Loucy (cell line): ENCODE measurements at regions not wholly inside any gene's neighbourhood (a gene's known extent, or its start where the extent isn't known, plus 50 kb on each side); places are given as distances from the start of the nearest gene placed in this dataset.

ENCODE experiments used
- H2AFZ ChIP-seq: fragments of 200-600 bp; sonication (generic); 2 replicates; pipeline ENCODE4 v1.6.0; 2016; ENCODE audit warnings: antibody characterized with exemption, mild to moderate bottlenecking, low read length, moderate library complexity
- H3F3A ChIP-seq: fragments of 200-600 bp; 2 replicates; pipeline ENCODE4 v1.6.0; 2016; ENCODE audit warnings: antibody characterized with exemption, low read depth, mild to moderate bottlenecking
- H3K27me3 ChIP-seq: fragments of 200-600 bp; sonication (generic); 2 replicates; pipeline ENCODE4 v1.6.1; 2014; ENCODE audit warnings: low read length, mild to moderate bottlenecking; ENCODE audit not compliant: insufficient read depth, poor library complexity, severe bottlenecking
- H3K36me3 ChIP-seq: fragments of 200-600 bp; sonication (generic); 2 replicates; pipeline ENCODE4 v1.6.1; 2016; ENCODE audit warnings: low read length; ENCODE audit not compliant: insufficient read depth
- H3K4me1 ChIP-seq: fragments of 200-600 bp; sonication (generic); 2 replicates; pipeline ENCODE4 v1.5.1; 2014; ENCODE audit warnings: low read length, mild to moderate bottlenecking; ENCODE audit not compliant: insufficient read depth, poor library complexity, severe bottlenecking
- H3K4me2 ChIP-seq: fragments of 200-600 bp; sonication (generic); 2 replicates; pipeline ENCODE4 v1.6.0; 2014; ENCODE audit warnings: antibody characterized with exemption, low read length, low read depth, mild to moderate bottlenecking; ENCODE audit not compliant: poor library complexity, severe bottlenecking
- H3K4me3 ChIP-seq: fragments of 200-600 bp; sonication (generic); 2 replicates; pipeline ENCODE4 v1.5.1; 2014; ENCODE audit warnings: low read length, mild to moderate bottlenecking, mixed read lengths; ENCODE audit not compliant: poor library complexity, severe bottlenecking
- H3K79me2 ChIP-seq: fragments of 200-600 bp; sonication (generic); 2 replicates; pipeline ENCODE4 v1.6.1; 2014; ENCODE audit warnings: low read length; ENCODE audit not compliant: insufficient read depth
- H3K9ac ChIP-seq: fragments of 200-600 bp; sonication (generic); 2 replicates; pipeline ENCODE4 v1.6.0; 2014; ENCODE audit warnings: mild to moderate bottlenecking, low read depth, low read length, moderate library complexity; ENCODE audit not compliant: poor library complexity, severe bottlenecking
- H3K9me2 ChIP-seq: fragments of 200-600 bp; sonication (generic); replicated peaks from 2 replicates; pipeline ENCODE4 v1.6.1; 2016; ENCODE audit warnings: low read depth, low read length, mixed read lengths
- H3K9me3 ChIP-seq: fragments of 200-600 bp; sonication (generic); 2 replicates; pipeline ENCODE4 v1.6.1; 2014; ENCODE audit warnings: mild to moderate bottlenecking, antibody characterized with exemption, low read length, low read depth; ENCODE audit not compliant: insufficient read depth
- H4K20me1 ChIP-seq: fragments of 200-600 bp; sonication (generic); 2 replicates; pipeline ENCODE4 v1.6.0; 2014; ENCODE audit warnings: antibody characterized with exemption, low read length, mild to moderate bottlenecking; ENCODE audit not compliant: insufficient read depth, poor library complexity, severe bottlenecking
- EZH2phosphoT487 ChIP-seq: fragments of 200-600 bp; IDR thresholded peaks from 2 replicates; pipeline ENCODE4 v1.6.1; 2018; ENCODE audit warnings: antibody characterized with exemption, mild to moderate bottlenecking, moderate library complexity, borderline replicate concordance
- TF ChIP-seq, protein P1 (sequence below): fragments of 200-600 bp; sonication (generic); conservative IDR thresholded peaks from 2 replicates; pipeline ENCODE4 v1.5.1; 2014; ENCODE audit warnings: mild to moderate bottlenecking, antibody characterized with exemption, low read length

DNA sequence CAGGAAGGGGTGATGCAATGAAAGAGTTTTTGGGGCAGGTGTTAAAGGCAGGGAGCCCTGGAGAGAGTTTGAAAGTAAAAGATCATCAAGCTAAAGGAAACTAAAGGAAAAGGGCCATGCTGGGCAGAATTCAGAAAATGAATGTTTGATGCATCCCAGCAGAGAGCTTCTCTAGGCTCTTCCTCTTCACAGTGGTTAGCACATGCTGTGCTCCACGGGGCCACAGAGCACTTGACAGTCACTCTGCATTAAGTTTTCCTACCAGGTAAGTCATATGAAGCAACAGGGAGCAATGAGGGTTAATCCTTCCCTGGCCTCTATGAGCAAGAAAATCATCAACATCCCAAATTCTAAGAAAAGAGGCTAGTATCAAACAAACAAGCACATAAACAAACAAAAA lies 895.2 kb downstream of the TRIB2 start:
- Histone ChIP-seq H3K9me2 (no peaks in the 10 kb centered on the region), H3K27me3 (no peaks in the 10 kb centered on the region), H2AFZ (peak overlapping the region; percentile 62; the same call in 1 of the 2 replicates), H3F3A (no peaks in the 10 kb centered on the region), H3K4me3 (no peak overlapping the region), H3K4me1 (peaks cover 3% of the 10 kb centered on the region), H4K20me1 (no peaks in the 10 kb centered on the region), H3K9me3 (peaks cover 7% of the 10 kb centered on the region; the same call in 1 of the 2 replicates), H3K4me2 (no peak overlapping the region), H3K36me3 (no peaks in the 10 kb centered on the region), H3K9ac (no peak overlapping the region), H3K79me2 (no peaks in the 10 kb centered on the region)
- TF ChIP-seq, protein P1, sequence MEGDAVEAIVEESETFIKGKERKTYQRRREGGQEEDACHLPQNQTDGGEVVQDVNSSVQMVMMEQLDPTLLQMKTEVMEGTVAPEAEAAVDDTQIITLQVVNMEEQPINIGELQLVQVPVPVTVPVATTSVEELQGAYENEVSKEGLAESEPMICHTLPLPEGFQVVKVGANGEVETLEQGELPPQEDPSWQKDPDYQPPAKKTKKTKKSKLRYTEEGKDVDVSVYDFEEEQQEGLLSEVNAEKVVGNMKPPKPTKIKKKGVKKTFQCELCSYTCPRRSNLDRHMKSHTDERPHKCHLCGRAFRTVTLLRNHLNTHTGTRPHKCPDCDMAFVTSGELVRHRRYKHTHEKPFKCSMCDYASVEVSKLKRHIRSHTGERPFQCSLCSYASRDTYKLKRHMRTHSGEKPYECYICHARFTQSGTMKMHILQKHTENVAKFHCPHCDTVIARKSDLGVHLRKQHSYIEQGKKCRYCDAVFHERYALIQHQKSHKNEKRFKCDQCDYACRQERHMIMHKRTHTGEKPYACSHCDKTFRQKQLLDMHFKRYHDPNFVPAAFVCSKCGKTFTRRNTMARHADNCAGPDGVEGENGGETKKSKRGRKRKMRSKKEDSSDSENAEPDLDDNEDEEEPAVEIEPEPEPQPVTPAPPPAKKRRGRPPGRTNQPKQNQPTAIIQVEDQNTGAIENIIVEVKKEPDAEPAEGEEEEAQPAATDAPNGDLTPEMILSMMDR: no peak
- no peak for TF ChIP-seq EZH2phosphoT487

DNA sequence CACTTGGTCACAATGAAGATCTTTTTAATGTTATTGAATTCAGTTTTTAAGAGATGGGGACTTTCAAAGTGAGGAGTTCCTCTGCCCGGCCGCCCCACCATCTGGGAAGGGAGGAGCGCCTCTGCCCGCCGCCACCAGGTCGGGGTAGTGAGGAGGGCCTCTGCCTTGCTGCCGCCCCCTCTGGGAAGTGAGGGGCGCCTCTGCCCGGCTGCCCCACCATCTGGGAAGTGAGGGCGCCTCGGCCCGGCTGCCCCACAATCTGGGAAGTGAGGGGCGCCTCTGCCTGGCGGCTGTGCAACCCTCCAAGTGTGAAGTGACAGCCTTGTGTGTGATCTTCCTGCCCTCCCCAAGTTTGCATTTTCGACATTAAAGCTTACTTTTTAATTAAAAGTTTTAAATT lies 899.3 kb downstream of the TRIB2 start:
- Histone ChIP-seq H3K4me3 (no peak overlapping the region), H2AFZ (no peak overlapping the region), H3F3A (no peaks in the 10 kb centered on the region), H3K27me3 (no peaks in the 10 kb centered on the region), H3K9ac (no peak overlapping the region), H3K79me2 (no peaks in the 10 kb centered on the region), H3K9me2 (no peaks in the 10 kb centered on the region), H3K36me3 (no peaks in the 10 kb centered on the region), H3K4me1 (peaks cover 13% of the 10 kb centered on the region), H4K20me1 (no peaks in the 10 kb centered on the region), H3K4me2 (no peak overlapping the region), H3K9me3 (peaks cover 7% of the 10 kb centered on the region; the same call in 1 of the 2 replicates)
- no peak for TF ChIP-seq EZH2phosphoT487
- TF ChIP-seq, protein P1: no peak

DNA sequence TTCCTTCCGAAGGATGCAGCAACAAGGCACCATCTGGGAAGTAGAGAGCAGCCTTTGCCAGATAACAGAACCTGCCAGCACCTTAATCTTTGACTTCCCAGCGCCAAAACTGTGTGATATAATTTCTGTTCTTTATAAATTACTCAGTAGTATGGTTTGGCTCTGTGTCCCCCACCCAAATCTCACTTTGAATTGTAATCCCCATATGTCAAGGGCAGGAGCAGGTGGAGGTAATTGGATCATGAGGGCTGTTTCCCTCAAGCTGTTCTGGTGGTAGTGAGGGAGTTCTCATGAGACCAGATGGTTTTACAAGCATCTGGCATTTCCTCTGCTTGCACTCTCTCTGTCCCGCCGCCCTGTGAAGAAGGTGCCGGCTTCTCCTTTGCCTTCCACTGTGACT lies 899.9 kb downstream of the TRIB2 start:
- no peaks in the 10 kb centered on the region for H4K20me1 ChIP-seq
- TF ChIP-seq, protein P1: no peak
- TF ChIP-seq EZH2phosphoT487: no peak
- H3K4me1 ChIP-seq: peaks cover 13% of the 10 kb centered on the region
- no peak overlapping the region for H2AFZ ChIP-seq
- H3K79me2 ChIP-seq: no peaks in the 10 kb centered on the region
- H3K4me3 ChIP-seq: no peak overlapping the region
- H3K9me2 ChIP-seq: no peaks in the 10 kb centered on the region
- H3K27me3 ChIP-seq: no peaks in the 10 kb centered on the region
- peaks cover 7% of the 10 kb centered on the region; the same call in 1 of the 2 replicates for H3K9me3 ChIP-seq
- H3F3A ChIP-seq: no peaks in the 10 kb centered on the region
- no peak overlapping the region for H3K9ac ChIP-seq
- H3K36me3 ChIP-seq: no peaks in the 10 kb centered on the region
- no peak overlapping the region for H3K4me2 ChIP-seq
